ENCODE measurements at regions not wholly inside any gene's neighbourhood (a gene's known extent, or its start where the extent isn't known, plus 50 kb on each side); places are given as distances from the start of the nearest gene placed in this dataset.
"Not testable (repeated sequence)": the region's sequence is repeated elsewhere in the genome, so short reads cannot be mapped to it uniquely, and the experiment has no call there.

- no peak for TF ChIP-seq CTCF (IDR thresholded peaks at IDR 0.05; ENCODE audit: low read depth, low read length)
- no peak overlapping the region for H3K4me3 ChIP-seq (replicated peaks in 1 of 2; ENCODE audit: low read depth in 2 of 2, low read length in 2 of 2)
- DNase-seq (ENCODE audit: low read depth in 2 of 2): no peak
Measured at GRCh38 chr11:28797536-28797935, 689.3 kb downstream of the METTL15 start.

GRCh38 chr11:28794405-28794804 is 686.2 kb downstream of the METTL15 start:
- no peak for DNase-seq (ENCODE audit: low read depth in 2 of 2)
- H3K4me3 ChIP-seq (replicated peaks in 1 of 2; ENCODE audit: low read depth in 2 of 2, low read length in 2 of 2): no peak overlapping the region
- no peak for TF ChIP-seq CTCF (IDR thresholded peaks at IDR 0.05; ENCODE audit: low read depth, low read length)

GRCh38 chr11:28793282-28793738 is 685.1 kb downstream of the METTL15 start:
- no peak overlapping the region for H3K4me3 ChIP-seq (replicated peaks in 1 of 2; ENCODE audit: low read depth in 2 of 2, low read length in 2 of 2)
- no peak for TF ChIP-seq CTCF (IDR thresholded peaks at IDR 0.05; ENCODE audit: low read depth, low read length)
- DNase-seq (ENCODE audit: low read depth in 2 of 2): no peak

GRCh38 chr11:28792856-28793255 is 684.7 kb downstream of the METTL15 start:
- no peak overlapping the region for H3K4me3 ChIP-seq (replicated peaks in 1 of 2; ENCODE audit: low read depth in 2 of 2, low read length in 2 of 2)
- TF ChIP-seq CTCF (IDR thresholded peaks at IDR 0.05; ENCODE audit: low read depth, low read length): no peak
- no peak for DNase-seq (ENCODE audit: low read depth in 2 of 2)

GRCh38 chr11:28787897-28788296 is 679.7 kb downstream of the METTL15 start:
- DNase-seq (ENCODE audit: low read depth in 2 of 2): peak; percentile 9 to 11
- H3K4me3 ChIP-seq (replicated peaks in 1 of 2; ENCODE audit: low read depth in 2 of 2, low read length in 2 of 2): not testable (repeated sequence)

- H3K4me3 ChIP-seq (replicated peaks in 1 of 2; ENCODE audit: low read depth in 2 of 2, low read length in 2 of 2): no peak overlapping the region
- no peak for TF ChIP-seq CTCF (IDR thresholded peaks at IDR 0.05; ENCODE audit: low read depth, low read length)
- DNase-seq (ENCODE audit: low read depth in 2 of 2): no peak
Measured at GRCh38 chr11:28777126-28777525, 668.9 kb downstream of the METTL15 start.

- no peak for TF ChIP-seq CTCF (IDR thresholded peaks at IDR 0.05; ENCODE audit: low read depth, low read length)
- DNase-seq (ENCODE audit: low read depth in 2 of 2): no peak
- H3K4me3 ChIP-seq (replicated peaks in 1 of 2; ENCODE audit: low read depth in 2 of 2, low read length in 2 of 2): no peak overlapping the region
Measured at GRCh38 chr11:28773606-28774005, 665.4 kb downstream of the METTL15 start.
